ENCODE measurements at regions not wholly inside any gene's neighbourhood (a gene's known extent, or its start where the extent isn't known, plus 50 kb on each side); places are given as distances from the start of the nearest gene placed in this dataset.

DNA sequence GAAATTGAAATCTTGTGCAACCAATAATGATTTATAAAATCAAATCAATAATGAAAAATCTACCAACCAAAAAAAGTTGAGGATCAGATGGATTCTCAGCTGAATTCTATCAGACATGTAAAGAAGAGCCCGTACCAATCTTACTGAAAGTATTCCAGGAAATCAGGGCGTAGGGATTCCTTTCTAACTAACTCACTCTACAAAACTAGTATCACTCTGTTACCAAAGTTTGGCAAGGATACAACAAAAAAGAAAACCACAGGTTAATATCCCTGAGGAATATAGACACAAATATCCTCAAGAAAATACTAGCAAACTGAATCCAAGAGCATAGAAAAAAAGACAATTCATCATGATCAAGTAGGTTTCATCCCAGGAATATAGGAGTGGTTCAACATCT is 52.8 kb upstream of the ADGRL4 start:
- H3K9ac ChIP-seq (ENCODE audit: insufficient read depth, low read depth, low read length), result no peak overlapping the region
- no peak for ATAC-seq
- no peak overlapping the region for H3K27ac ChIP-seq (ENCODE audit: extremely low read length, insufficient read depth, low read length)
- H3K4me3 ChIP-seq (replicated peaks in 1 of 3; ENCODE audit: insufficient read depth in 1 of 3, low read depth in 2 of 3, low read length in 3 of 3), result no peak overlapping the region
- intact Hi-C loops (cut with micrococcal nuclease; ENCODE audit: unreplicated experiment) (no loop called here), in situ Hi-C loops (cut with HindIII; ENCODE audit: extremely low pct_ligation_motif_present, low pct_unique_long_range_greater_than_20kb) (no loop called here)
- BruUV-seq (replicated peaks), result no TSS peak
- CTCF ChIA-PET (ENCODE audit: low intra/inter-chr PET ratio, low total read pairs), result no interaction called here
- no peak for FAIRE-seq
- H3K27me3 ChIP-seq (ENCODE audit: control insufficient read depth in 1 of 2, insufficient read depth in 2 of 2, low read length in 2 of 2), result no peaks in the 10 kb centered on the region
- H3K4me1 ChIP-seq (ENCODE audit: insufficient read depth, low read length), result no peaks in the 10 kb centered on the region
- no peaks in the 10 kb centered on the region for H3K79me2 ChIP-seq (ENCODE audit: insufficient read depth, low read length)
- no peaks in the 10 kb centered on the region for H3K36me3 ChIP-seq (replicated peaks in 1 of 2; ENCODE audit: control insufficient read depth in 1 of 2, insufficient read depth in 2 of 2, low read length in 2 of 2)
- H2AFZ ChIP-seq (ENCODE audit: low read length), result no peak overlapping the region
- 0% methylated on average over 2 of the region's 2 CpGs for WGBS (ENCODE audit: low lambda C conversion rate)
- H3K9me3 ChIP-seq (ENCODE audit: low read length), result peaks cover 74% of the 10 kb centered on the region
- no peak overlapping the region for H3K4me2 ChIP-seq (ENCODE audit: low read depth, low read length)
- POLR2A ChIA-PET, result no interaction called here
- H4K20me1 ChIP-seq (ENCODE audit: insufficient read depth, low read length), result no peaks in the 10 kb centered on the region
- TF ChIP-seq HDAC2 (CRISPR knock-in tag; IDR thresholded peaks at IDR 0.05) (no peak), PRPF4 (IDR thresholded peaks at IDR 0.05; ENCODE audit: low read depth, low read length, poor library complexity, severe bottlenecking) (no peak)
- DNase-seq (ENCODE audit: low spot score), result no peak

All from HepG2 (cell line).